ENCODE measurements at regions not wholly inside any gene's neighbourhood (a gene's known extent, or its start where the extent isn't known, plus 50 kb on each side); places are given as distances from the start of the nearest gene placed in this dataset.
"Not testable (repeated sequence)": the region's sequence is repeated elsewhere in the genome, so short reads cannot be mapped to it uniquely, and the experiment has no call there.

- Histone ChIP-seq H3K36me3 (ENCODE audit: insufficient read depth, low read length) (no peaks in the 10 kb centered on the region), H3K9ac (ENCODE audit: low read depth, low read length) (no peak overlapping the region), H3K27me3 (ENCODE audit: control insufficient read depth, insufficient read depth, low read length) (no peaks in the 10 kb centered on the region), H3K9me3 (replicated peaks; ENCODE audit: low read length) (no peaks in the 10 kb centered on the region), H3K4me3 (ENCODE audit: low read length) (no peak overlapping the region), H3K4me1 (ENCODE audit: control insufficient read depth, insufficient read depth, low read length) (no peaks in the 10 kb centered on the region), H3K4me2 (ENCODE audit: low read length) (no peak overlapping the region)
Measured at GRCh38 chr7:13226385-13226784, 539.0 kb downstream of the ARL4A start.

- no peak overlapping the region for H3K4me3 ChIP-seq (ENCODE audit: low read length)
- H3K9me3 ChIP-seq (replicated peaks; ENCODE audit: low read length), result no peaks in the 10 kb centered on the region
- H3K4me1 ChIP-seq (ENCODE audit: control insufficient read depth, insufficient read depth, low read length), result no peaks in the 10 kb centered on the region
- no peaks in the 10 kb centered on the region for H3K27me3 ChIP-seq (ENCODE audit: control insufficient read depth, insufficient read depth, low read length)
- no peak overlapping the region for H3K9ac ChIP-seq (ENCODE audit: low read depth, low read length)
- H3K36me3 ChIP-seq (ENCODE audit: insufficient read depth, low read length), result no peaks in the 10 kb centered on the region
- H3K4me2 ChIP-seq (ENCODE audit: low read length), result no peak overlapping the region
Measured at GRCh38 chr7:13231216-13231615, 543.8 kb downstream of the ARL4A start.

GRCh38 chr7:13235436-13235835 is 548.0 kb downstream of the ARL4A start:
- H3K9ac ChIP-seq (ENCODE audit: low read depth, low read length), result no peak overlapping the region
- no peaks in the 10 kb centered on the region for H3K9me3 ChIP-seq (replicated peaks; ENCODE audit: low read length)
- H3K36me3 ChIP-seq (ENCODE audit: insufficient read depth, low read length), result no peaks in the 10 kb centered on the region
- no peak overlapping the region for H3K4me3 ChIP-seq (ENCODE audit: low read length)
- no peaks in the 10 kb centered on the region for H3K4me1 ChIP-seq (ENCODE audit: control insufficient read depth, insufficient read depth, low read length)
- no peak overlapping the region for H3K4me2 ChIP-seq (ENCODE audit: low read length)
- no peaks in the 10 kb centered on the region for H3K27me3 ChIP-seq (ENCODE audit: control insufficient read depth, insufficient read depth, low read length)

- no peak overlapping the region for H3K9ac ChIP-seq (ENCODE audit: low read depth, low read length)
- H3K4me3 ChIP-seq (ENCODE audit: low read length), result no peak overlapping the region
- H3K36me3 ChIP-seq (ENCODE audit: insufficient read depth, low read length), result no peaks in the 10 kb centered on the region
Measured at GRCh38 chr7:13236026-13236425, 548.6 kb downstream of the ARL4A start.

GRCh38 chr7:13240349-13240748 is 552.9 kb downstream of the ARL4A start:
- Histone ChIP-seq H3K36me3 (ENCODE audit: insufficient read depth, low read length) (no peaks in the 10 kb centered on the region), H3K9ac (ENCODE audit: low read depth, low read length) (no peak overlapping the region), H3K4me3 (ENCODE audit: low read length) (no peak overlapping the region), H3K9me3 (replicated peaks; ENCODE audit: low read length) (no peaks in the 10 kb centered on the region), H3K27me3 (ENCODE audit: control insufficient read depth, insufficient read depth, low read length) (no peaks in the 10 kb centered on the region), H3K4me1 (ENCODE audit: control insufficient read depth, insufficient read depth, low read length) (no peaks in the 10 kb centered on the region), H3K4me2 (ENCODE audit: low read length) (no peak overlapping the region)

More at GRCh38 chr7:13236026-13236425, 548.6 kb downstream of the ARL4A start:
- H3K9me3 ChIP-seq (replicated peaks; ENCODE audit: low read length), result no peaks in the 10 kb centered on the region
- H3K4me2 ChIP-seq (ENCODE audit: low read length), result no peak overlapping the region
- no peaks in the 10 kb centered on the region for H3K4me1 ChIP-seq (ENCODE audit: control insufficient read depth, insufficient read depth, low read length)
- no peaks in the 10 kb centered on the region for H3K27me3 ChIP-seq (ENCODE audit: control insufficient read depth, insufficient read depth, low read length)

- H3K27me3 ChIP-seq (ENCODE audit: control insufficient read depth, insufficient read depth, low read length), result no peaks in the 10 kb centered on the region
- no peak overlapping the region for H3K4me2 ChIP-seq (ENCODE audit: low read length)
- H3K4me3 ChIP-seq (ENCODE audit: low read length), result no peak overlapping the region
- no peaks in the 10 kb centered on the region for H3K4me1 ChIP-seq (ENCODE audit: control insufficient read depth, insufficient read depth, low read length)
- H3K9ac ChIP-seq (ENCODE audit: low read depth, low read length), result no peak overlapping the region
- H3K9me3 ChIP-seq (replicated peaks; ENCODE audit: low read length), result no peaks in the 10 kb centered on the region
- no peaks in the 10 kb centered on the region for H3K36me3 ChIP-seq (ENCODE audit: insufficient read depth, low read length)
Measured at GRCh38 chr7:13241416-13241815, 554.0 kb downstream of the ARL4A start.

- Histone ChIP-seq H3K9ac (ENCODE audit: low read depth, low read length) (no peak overlapping the region), H3K4me1 (ENCODE audit: control insufficient read depth, insufficient read depth, low read length) (no peaks in the 10 kb centered on the region), H3K4me2 (ENCODE audit: low read length) (no peak overlapping the region), H3K27me3 (ENCODE audit: control insufficient read depth, insufficient read depth, low read length) (no peaks in the 10 kb centered on the region), H3K9me3 (replicated peaks; ENCODE audit: low read length) (no peaks in the 10 kb centered on the region), H3K4me3 (ENCODE audit: low read length) (no peak overlapping the region), H3K36me3 (ENCODE audit: insufficient read depth, low read length) (no peaks in the 10 kb centered on the region)
Measured at GRCh38 chr7:13257661-13258060, 570.2 kb downstream of the ARL4A start.

GRCh38 chr7:13258386-13258785 is 571.0 kb downstream of the ARL4A start:
- Histone ChIP-seq H3K4me1 (ENCODE audit: control insufficient read depth, insufficient read depth, low read length) (no peaks in the 10 kb centered on the region), H3K9me3 (replicated peaks; ENCODE audit: low read length) (no peaks in the 10 kb centered on the region), H3K4me3 (ENCODE audit: low read length) (no peak overlapping the region), H3K4me2 (ENCODE audit: low read length) (no peak overlapping the region), H3K9ac (ENCODE audit: low read depth, low read length) (no peak overlapping the region), H3K36me3 (ENCODE audit: insufficient read depth, low read length) (no peaks in the 10 kb centered on the region), H3K27me3 (ENCODE audit: control insufficient read depth, insufficient read depth, low read length) (no peaks in the 10 kb centered on the region)

GRCh38 chr7:13259930-13260329 is 572.5 kb downstream of the ARL4A start:
- Histone ChIP-seq H3K4me1 (ENCODE audit: control insufficient read depth, insufficient read depth, low read length) (no peaks in the 10 kb centered on the region), H3K4me3 (ENCODE audit: low read length) (no peak overlapping the region), H3K9me3 (replicated peaks; ENCODE audit: low read length) (no peaks in the 10 kb centered on the region), H3K36me3 (ENCODE audit: insufficient read depth, low read length) (no peaks in the 10 kb centered on the region), H3K27me3 (ENCODE audit: control insufficient read depth, insufficient read depth, low read length) (no peaks in the 10 kb centered on the region), H3K9ac (ENCODE audit: low read depth, low read length) (no peak overlapping the region), H3K4me2 (ENCODE audit: low read length) (no peak overlapping the region)

- Histone ChIP-seq H3K9ac (ENCODE audit: low read depth, low read length) (no peak overlapping the region), H3K4me2 (ENCODE audit: low read length) (no peak overlapping the region), H3K36me3 (ENCODE audit: insufficient read depth, low read length) (no peaks in the 10 kb centered on the region), H3K4me3 (ENCODE audit: low read length) (no peak overlapping the region), H3K4me1 (ENCODE audit: control insufficient read depth, insufficient read depth, low read length) (no peaks in the 10 kb centered on the region), H3K27me3 (ENCODE audit: control insufficient read depth, insufficient read depth, low read length) (no peaks in the 10 kb centered on the region), H3K9me3 (replicated peaks; ENCODE audit: low read length) (no peaks in the 10 kb centered on the region)
Measured at GRCh38 chr7:13262929-13263530, 575.6 kb downstream of the ARL4A start.

GRCh38 chr7:13265271-13265670 is 577.8 kb downstream of the ARL4A start:
- Histone ChIP-seq H3K9me3 (replicated peaks; ENCODE audit: low read length) (no peaks in the 10 kb centered on the region), H3K27me3 (ENCODE audit: control insufficient read depth, insufficient read depth, low read length) (no peaks in the 10 kb centered on the region), H3K4me2 (ENCODE audit: low read length) (no peak overlapping the region), H3K9ac (ENCODE audit: low read depth, low read length) (no peak overlapping the region), H3K4me3 (ENCODE audit: low read length) (no peak overlapping the region), H3K36me3 (ENCODE audit: insufficient read depth, low read length) (no peaks in the 10 kb centered on the region), H3K4me1 (ENCODE audit: control insufficient read depth, insufficient read depth, low read length) (no peaks in the 10 kb centered on the region)

GRCh38 chr7:13274205-13274604 is 586.8 kb downstream of the ARL4A start:
- not testable (repeated sequence) for H3K9ac ChIP-seq (ENCODE audit: low read depth, low read length); H3K4me3 ChIP-seq (ENCODE audit: low read length); H3K36me3 ChIP-seq (ENCODE audit: insufficient read depth, low read length); H3K4me1 ChIP-seq (ENCODE audit: control insufficient read depth, insufficient read depth, low read length); H3K27me3 ChIP-seq (ENCODE audit: control insufficient read depth, insufficient read depth, low read length); H3K4me2 ChIP-seq (ENCODE audit: low read length); H3K9me3 ChIP-seq (replicated peaks; ENCODE audit: low read length)
